ENCODE measurements at regions not wholly inside any gene's neighbourhood (a gene's known extent, or its start where the extent isn't known, plus 50 kb on each side); places are given as distances from the start of the nearest gene placed in this dataset.

GRCh38 chr2:7209757-7210555, 292.7 kb downstream of the RNF144A start:
- Mint-ChIP-seq H3K9me3 (no peaks in the 10 kb centered on the region), H3K27me3 (ENCODE audit: low read depth) (no peaks in the 10 kb centered on the region), H3K4me1 (ENCODE audit: low read depth) (no peaks in the 10 kb centered on the region), H3K4me3 (no peak overlapping the region), H3K27ac (no peak overlapping the region), H3K36me3 (ENCODE audit: low read depth) (no peaks in the 10 kb centered on the region)

DNA sequence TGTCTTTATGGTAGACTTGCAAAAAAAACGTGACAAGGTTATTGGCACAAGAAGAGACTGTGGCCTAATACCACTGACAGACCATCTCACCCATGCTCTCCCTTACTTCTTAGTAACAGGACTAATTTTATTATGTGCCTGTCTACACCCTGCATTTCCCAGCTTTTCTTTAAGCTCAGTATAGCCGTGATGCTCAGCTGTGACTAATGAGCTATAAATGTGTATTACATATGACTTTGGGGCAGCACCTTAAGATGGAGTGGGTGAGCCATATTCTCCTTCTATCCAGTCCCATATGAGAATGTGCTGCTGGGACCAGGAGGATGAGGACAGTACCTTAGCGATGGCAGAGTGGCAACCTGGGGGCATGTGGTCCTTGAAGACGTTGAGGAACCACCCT, 293.5 kb downstream of the RNF144A start:
- Mint-ChIP-seq H3K36me3 (ENCODE audit: low read depth) (no peaks in the 10 kb centered on the region), H3K27ac (no peak overlapping the region), H3K4me1 (ENCODE audit: low read depth) (no peaks in the 10 kb centered on the region), H3K4me3 (no peak overlapping the region), H3K9me3 (no peaks in the 10 kb centered on the region), H3K27me3 (ENCODE audit: low read depth) (no peaks in the 10 kb centered on the region)

DNA sequence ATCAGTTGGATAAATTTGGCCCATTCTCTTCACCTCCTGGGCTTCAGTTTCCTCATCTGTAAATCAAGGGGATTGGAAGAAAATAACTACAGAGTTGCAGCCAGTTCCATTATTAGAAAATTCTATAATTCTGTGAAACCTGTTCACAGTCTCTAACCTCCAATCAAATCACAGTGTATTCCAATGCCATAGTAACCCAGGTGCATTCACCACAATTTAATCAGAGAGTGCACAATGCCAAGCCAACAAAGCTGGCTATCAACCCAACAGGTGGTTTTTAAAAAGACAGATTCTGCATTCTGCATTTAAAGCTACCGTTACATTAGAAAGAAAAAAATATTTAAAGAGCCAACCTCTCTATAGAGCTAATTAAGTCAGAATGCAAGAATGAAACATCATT, 308.6 kb downstream of the RNF144A start:
- Mint-ChIP-seq H3K27me3 (ENCODE audit: low read depth) (peaks cover 10% of the 10 kb centered on the region), H3K36me3 (ENCODE audit: low read depth) (no peaks in the 10 kb centered on the region), H3K27ac (no peak overlapping the region), H3K9me3 (no peaks in the 10 kb centered on the region), H3K4me3 (no peak overlapping the region), H3K4me1 (ENCODE audit: low read depth) (no peaks in the 10 kb centered on the region)

DNA sequence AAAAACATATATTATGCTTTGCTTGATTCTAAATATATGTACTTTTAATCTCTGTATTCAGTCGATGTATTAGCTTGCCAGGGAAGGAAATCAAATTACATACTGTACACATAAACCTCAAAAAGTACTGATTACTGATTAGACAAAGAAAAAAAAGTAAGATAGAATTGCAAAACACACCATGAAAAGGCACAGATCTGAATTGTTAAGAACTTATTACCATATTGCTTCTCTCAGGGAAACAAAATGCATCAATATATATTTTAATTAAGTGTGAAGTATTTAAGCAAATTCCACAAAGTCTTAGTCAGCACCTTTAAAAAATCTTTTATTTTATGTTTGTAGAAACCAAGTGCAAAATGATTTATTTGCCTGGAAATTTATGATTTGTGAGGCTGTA, 309.3 kb downstream of the RNF144A start:
- H3K27ac Mint-ChIP-seq = no peak overlapping the region

GRCh38 chr2:7233126-7233525, 315.9 kb downstream of the RNF144A start:
- Mint-ChIP-seq H3K27me3 (ENCODE audit: low read depth) (no peaks in the 10 kb centered on the region), H3K4me3 (no peak overlapping the region), H3K9me3 (no peaks in the 10 kb centered on the region), H3K4me1 (ENCODE audit: low read depth) (no peaks in the 10 kb centered on the region), H3K36me3 (ENCODE audit: low read depth) (no peaks in the 10 kb centered on the region), H3K27ac (no peak overlapping the region)

More for the DNA sequence above, 309.3 kb downstream of the RNF144A start:
- Mint-ChIP-seq H3K36me3 (ENCODE audit: low read depth) (no peaks in the 10 kb centered on the region), H3K4me3 (no peak overlapping the region), H3K4me1 (ENCODE audit: low read depth) (no peaks in the 10 kb centered on the region), H3K27me3 (ENCODE audit: low read depth) (peaks cover 10% of the 10 kb centered on the region), H3K9me3 (no peaks in the 10 kb centered on the region)

DNA sequence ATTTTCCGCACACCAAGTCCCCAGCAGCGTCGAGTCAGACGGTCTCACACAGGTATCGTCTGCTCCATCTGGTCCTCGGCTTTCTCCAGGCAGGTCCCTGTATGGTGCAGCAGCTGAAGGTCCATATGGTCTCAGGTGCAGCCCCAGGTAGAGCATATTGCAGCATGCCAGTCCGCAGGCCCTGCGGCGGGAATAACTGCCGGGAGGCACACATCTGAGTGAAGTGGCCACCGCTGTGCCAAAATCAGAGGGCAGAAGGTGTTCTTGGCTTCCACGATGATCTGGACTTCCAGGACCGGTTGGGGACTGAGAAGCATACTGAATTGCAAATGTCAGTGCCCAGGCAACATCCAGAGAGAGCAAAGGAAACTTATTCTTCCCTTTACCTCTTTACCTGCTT, 320.3 kb downstream of the RNF144A start:
- Mint-ChIP-seq H3K36me3 (ENCODE audit: low read depth) (no peaks in the 10 kb centered on the region), H3K27me3 (ENCODE audit: low read depth) (no peaks in the 10 kb centered on the region), H3K27ac (no peak overlapping the region), H3K9me3 (no peaks in the 10 kb centered on the region), H3K4me3 (no peak overlapping the region), H3K4me1 (ENCODE audit: low read depth) (peaks cover 4% of the 10 kb centered on the region)

DNA sequence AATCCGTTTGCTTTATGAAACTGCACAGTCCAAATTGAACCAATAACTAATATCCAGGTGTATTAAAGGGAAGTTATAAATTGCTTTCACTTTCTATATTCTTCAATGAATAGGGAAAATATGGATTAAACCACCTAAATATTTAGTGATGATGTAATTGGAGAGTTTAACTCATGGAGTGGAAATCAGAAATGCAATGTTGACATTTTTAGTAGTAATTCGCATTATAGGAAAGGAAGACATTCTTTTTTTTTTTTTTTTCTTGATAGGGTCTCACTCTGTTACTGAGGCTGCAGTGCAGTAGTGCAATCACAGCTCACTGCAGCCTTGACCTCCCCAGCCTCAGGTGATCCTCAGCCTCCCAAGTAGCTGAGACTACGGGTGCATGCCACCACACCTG, 321.9 kb downstream of the RNF144A start:
- Mint-ChIP-seq H3K9me3 (no peaks in the 10 kb centered on the region), H3K27ac (no peak overlapping the region), H3K4me3 (no peak overlapping the region), H3K36me3 (ENCODE audit: low read depth) (no peaks in the 10 kb centered on the region), H3K27me3 (ENCODE audit: low read depth) (no peaks in the 10 kb centered on the region), H3K4me1 (ENCODE audit: low read depth) (peaks cover 11% of the 10 kb centered on the region)

GRCh38 chr2:7241041-7241745, 324.0 kb downstream of the RNF144A start:
- peaks cover 11% of the 10 kb centered on the region for H3K4me1 Mint-ChIP-seq (ENCODE audit: low read depth)
- H3K27ac Mint-ChIP-seq = no peak overlapping the region
- no peaks in the 10 kb centered on the region for H3K27me3 Mint-ChIP-seq (ENCODE audit: low read depth)
- H3K36me3 Mint-ChIP-seq (ENCODE audit: low read depth) = no peaks in the 10 kb centered on the region
- H3K9me3 Mint-ChIP-seq = no peaks in the 10 kb centered on the region
- H3K4me3 Mint-ChIP-seq = no peak overlapping the region

- Mint-ChIP-seq H3K27ac (no peak overlapping the region), H3K4me1 (ENCODE audit: low read depth) (peaks cover 11% of the 10 kb centered on the region), H3K4me3 (no peak overlapping the region), H3K27me3 (ENCODE audit: low read depth) (peaks cover 3% of the 10 kb centered on the region), H3K36me3 (ENCODE audit: low read depth) (no peaks in the 10 kb centered on the region), H3K9me3 (no peaks in the 10 kb centered on the region)
These were observed 325.1 kb downstream of the RNF144A start for GRCh38 chr2:7242189-7242867.

DNA sequence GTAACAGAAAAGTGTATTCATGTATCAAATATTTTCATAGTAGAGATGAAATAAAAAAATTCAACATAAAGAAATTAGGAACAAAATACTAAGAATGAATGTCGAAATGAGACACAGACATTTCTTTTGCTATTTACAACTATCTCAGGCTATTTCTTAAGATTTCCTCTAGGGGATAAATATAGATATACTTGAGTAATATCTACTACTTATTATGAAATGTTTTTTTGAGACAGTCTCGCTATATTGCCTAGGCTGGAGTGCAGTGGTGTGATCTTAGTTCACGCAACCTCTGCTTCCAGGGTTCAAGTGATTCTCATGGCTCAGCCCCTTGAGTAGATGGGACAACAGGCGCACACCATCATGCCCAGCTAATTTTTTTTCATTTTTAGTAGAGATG, 326.1 kb downstream of the RNF144A start:
- Mint-ChIP-seq H3K27ac (no peak overlapping the region), H3K9me3 (no peaks in the 10 kb centered on the region), H3K36me3 (ENCODE audit: low read depth) (no peaks in the 10 kb centered on the region), H3K27me3 (ENCODE audit: low read depth) (peaks cover 3% of the 10 kb centered on the region), H3K4me3 (no peak overlapping the region), H3K4me1 (ENCODE audit: low read depth) (peaks cover 11% of the 10 kb centered on the region)

DNA sequence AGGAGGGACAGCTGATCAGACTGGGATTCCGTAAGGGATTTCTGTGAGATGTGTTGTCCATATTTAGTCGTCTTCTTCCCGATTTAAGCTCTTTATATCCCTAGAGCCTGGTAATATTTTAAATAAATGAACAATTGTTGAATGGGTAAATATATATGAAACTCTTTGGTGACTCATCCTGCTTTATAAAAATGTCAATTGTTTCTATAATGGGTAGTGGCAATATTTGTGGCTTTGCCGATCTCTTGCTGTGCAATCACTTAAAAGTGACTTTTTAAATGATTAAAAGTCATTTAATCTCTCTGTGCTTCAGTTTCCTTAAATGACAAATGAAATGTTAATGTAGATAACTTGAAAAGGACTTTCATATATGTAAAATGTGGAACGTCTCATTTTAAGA, 339.2 kb downstream of the RNF144A start:
- H3K4me3 Mint-ChIP-seq = no peak overlapping the region
- peaks cover 13% of the 10 kb centered on the region for H3K27me3 Mint-ChIP-seq (ENCODE audit: low read depth)
- H3K9me3 Mint-ChIP-seq = no peaks in the 10 kb centered on the region
- no peaks in the 10 kb centered on the region for H3K4me1 Mint-ChIP-seq (ENCODE audit: low read depth)
- no peaks in the 10 kb centered on the region for H3K36me3 Mint-ChIP-seq (ENCODE audit: low read depth)
- H3K27ac Mint-ChIP-seq = no peak overlapping the region

- H3K27me3 Mint-ChIP-seq (ENCODE audit: low read depth) = peaks cover under 1% of the 10 kb centered on the region
- no peaks in the 10 kb centered on the region for H3K4me1 Mint-ChIP-seq (ENCODE audit: low read depth)
- no peaks in the 10 kb centered on the region for H3K36me3 Mint-ChIP-seq (ENCODE audit: low read depth)
- H3K9me3 Mint-ChIP-seq = no peaks in the 10 kb centered on the region
- H3K4me3 Mint-ChIP-seq = no peak overlapping the region
- no peak overlapping the region for H3K27ac Mint-ChIP-seq
These were observed 345.5 kb downstream of the RNF144A start for GRCh38 chr2:7262727-7263126.

DNA sequence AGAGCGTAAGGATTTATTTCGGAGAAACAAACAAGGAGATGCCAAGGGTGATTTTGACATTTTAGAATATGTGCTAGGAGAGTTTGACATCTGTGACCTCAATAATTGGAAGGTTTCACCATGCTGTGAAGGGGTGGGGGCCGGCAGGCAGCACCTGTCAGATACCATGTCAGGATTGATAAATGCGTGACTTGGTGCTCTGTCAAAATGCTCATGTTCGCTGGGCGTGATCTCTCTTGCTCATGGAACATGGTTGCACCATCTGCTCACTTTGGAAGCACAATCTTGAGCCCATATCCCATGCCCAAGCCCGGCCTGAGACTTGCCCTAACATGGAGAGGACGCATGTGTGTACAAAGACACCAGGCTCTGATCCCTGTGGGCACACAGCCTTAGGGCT, 347.6 kb downstream of the RNF144A start:
- Mint-ChIP-seq H3K4me1 (ENCODE audit: low read depth) (no peaks in the 10 kb centered on the region), H3K9me3 (no peaks in the 10 kb centered on the region), H3K27me3 (ENCODE audit: low read depth) (no peaks in the 10 kb centered on the region), H3K36me3 (ENCODE audit: low read depth) (no peaks in the 10 kb centered on the region), H3K4me3 (no peak overlapping the region), H3K27ac (no peak overlapping the region)

DNA sequence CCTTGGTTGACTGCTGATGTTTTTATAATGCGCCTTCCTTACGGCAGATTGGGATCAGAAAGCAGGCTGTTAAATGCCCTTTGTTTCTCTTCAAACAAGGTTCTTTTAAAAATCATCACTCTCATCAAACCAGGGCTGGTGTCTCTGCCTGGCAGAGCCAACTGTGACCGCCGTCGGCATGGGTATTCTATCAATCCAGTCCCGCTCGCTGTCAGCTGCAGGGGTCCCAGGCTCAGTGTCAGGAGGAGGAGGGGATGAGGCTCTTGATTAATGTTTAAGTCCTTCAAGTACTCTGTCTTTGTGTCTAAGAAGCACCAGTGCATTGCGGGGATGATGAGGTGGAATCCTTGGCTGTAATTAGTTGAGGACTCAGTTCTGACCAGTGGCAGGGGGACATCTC, 348.1 kb downstream of the RNF144A start:
- Mint-ChIP-seq H3K4me1 (ENCODE audit: low read depth) (no peaks in the 10 kb centered on the region), H3K4me3 (no peak overlapping the region), H3K9me3 (no peaks in the 10 kb centered on the region), H3K36me3 (ENCODE audit: low read depth) (no peaks in the 10 kb centered on the region), H3K27me3 (ENCODE audit: low read depth) (no peaks in the 10 kb centered on the region), H3K27ac (no peak overlapping the region)

DNA sequence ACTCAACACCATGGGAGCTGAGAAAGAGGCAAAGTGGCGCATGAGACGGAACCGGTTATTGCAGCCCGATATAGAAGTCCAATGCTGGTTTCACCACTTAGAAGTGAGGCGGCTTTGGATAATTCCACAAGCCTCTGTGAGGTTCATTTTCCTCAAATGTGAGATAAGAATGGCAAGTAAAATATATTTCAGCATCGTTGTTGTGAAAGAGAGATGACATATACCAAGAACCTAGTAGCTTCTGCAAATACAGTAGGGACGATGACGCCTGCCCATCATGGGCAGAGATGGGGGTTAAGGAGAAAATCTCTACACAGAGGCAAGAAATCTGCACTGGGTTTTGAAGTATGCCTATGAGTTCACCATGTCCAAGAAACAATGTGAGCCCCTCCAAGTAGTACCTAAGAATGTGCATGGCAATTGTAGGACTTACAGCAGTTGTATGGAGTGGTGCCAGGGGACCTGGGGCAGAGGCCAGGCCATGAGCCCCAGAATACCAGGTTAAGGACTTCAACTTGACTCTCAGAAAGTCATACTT, 352.0 kb downstream of the RNF144A start:
- Mint-ChIP-seq H3K27me3 (ENCODE audit: low read depth) (no peaks in the 10 kb centered on the region), H3K4me1 (ENCODE audit: low read depth) (no peaks in the 10 kb centered on the region), H3K36me3 (ENCODE audit: low read depth) (no peaks in the 10 kb centered on the region), H3K4me3 (no peak overlapping the region), H3K9me3 (no peaks in the 10 kb centered on the region), H3K27ac (no peak overlapping the region)
